CD4-positive, alpha-beta T cell treated with Interleukin-15 for 1 hour (primary cell): ENCODE measurements at regions not wholly inside any gene's neighbourhood (a gene's known extent, or its start where the extent isn't known, plus 50 kb on each side); places are given as distances from the start of the nearest gene placed in this dataset.

Experiments used
- DNase-seq: peaks from one replicate; pipeline ENCODE4 v3.0.0-alpha.2; 2020

- DNase-seq, result no peak
Observed at GRCh38 chr22:48704335-48704734, 1123.3 kb downstream of the BRD1 start.

DNA sequence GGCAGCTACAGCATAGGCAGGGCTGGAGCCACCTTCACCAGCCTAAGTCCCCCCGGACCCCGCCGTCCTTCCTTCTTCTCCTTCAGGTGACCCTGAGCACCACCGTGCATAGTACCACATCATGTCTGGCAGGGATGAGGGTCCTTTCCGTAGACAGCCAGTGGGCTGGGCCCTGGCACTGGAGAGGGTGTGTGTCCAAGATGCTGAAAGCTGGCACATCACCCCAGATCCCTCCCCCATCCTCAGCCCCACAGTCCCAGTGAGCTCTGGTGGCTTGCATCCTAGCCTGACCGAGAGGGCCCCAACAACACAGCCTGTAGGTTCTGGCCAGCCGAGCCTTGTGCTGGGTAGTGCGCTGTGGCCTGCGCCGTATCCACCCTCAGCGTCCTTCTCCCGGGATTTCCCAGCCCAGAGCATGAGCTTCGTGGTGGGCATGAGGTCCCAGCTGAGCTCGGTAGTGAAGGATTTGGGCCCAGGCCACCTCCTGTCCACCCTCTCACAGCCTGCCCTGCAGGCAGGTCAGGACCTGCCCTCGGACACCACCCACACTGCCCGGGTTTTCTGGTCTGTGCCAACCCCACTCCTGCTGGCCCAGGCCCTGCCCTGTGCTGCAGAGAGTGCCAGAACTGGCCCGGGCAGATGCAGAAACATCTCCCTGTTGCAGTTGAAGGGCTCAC, 1124.3 kb downstream of the BRD1 start:
- DNase-seq, result no peak

DNA sequence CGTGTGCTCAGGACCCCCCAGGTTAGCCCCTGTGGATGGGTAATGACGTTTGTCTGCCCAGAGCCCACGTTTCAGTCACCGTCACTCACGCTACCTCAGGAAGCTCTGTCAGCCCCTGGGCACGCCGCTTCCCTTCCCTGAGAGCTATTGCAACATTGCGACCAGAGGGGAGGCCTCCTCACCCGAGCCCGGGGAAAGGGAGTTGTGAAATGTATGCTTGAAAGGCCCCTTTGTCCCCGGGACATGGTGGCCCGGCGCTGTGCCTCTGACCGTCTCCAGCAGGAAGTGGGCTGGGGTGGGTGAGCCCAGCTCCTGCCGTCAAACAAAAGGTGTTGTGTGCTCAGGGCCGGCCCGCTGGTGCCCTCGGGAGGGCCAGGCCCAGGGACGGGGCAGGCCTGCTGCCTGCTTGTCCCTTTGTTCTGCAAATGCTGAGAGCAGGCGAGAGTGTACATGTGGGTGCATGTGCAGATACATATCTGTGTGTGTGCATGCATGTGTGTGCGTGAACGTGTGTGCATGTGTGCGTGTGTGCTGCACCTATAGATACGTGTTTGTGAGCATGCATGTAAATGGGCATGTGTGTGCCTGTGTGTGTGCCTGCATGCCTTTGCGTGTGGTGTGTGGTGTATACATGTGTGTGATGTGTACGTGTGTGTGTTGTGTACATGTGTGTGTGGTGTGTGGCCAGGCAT, 1125.0 kb downstream of the BRD1 start:
- no peak for DNase-seq

DNA sequence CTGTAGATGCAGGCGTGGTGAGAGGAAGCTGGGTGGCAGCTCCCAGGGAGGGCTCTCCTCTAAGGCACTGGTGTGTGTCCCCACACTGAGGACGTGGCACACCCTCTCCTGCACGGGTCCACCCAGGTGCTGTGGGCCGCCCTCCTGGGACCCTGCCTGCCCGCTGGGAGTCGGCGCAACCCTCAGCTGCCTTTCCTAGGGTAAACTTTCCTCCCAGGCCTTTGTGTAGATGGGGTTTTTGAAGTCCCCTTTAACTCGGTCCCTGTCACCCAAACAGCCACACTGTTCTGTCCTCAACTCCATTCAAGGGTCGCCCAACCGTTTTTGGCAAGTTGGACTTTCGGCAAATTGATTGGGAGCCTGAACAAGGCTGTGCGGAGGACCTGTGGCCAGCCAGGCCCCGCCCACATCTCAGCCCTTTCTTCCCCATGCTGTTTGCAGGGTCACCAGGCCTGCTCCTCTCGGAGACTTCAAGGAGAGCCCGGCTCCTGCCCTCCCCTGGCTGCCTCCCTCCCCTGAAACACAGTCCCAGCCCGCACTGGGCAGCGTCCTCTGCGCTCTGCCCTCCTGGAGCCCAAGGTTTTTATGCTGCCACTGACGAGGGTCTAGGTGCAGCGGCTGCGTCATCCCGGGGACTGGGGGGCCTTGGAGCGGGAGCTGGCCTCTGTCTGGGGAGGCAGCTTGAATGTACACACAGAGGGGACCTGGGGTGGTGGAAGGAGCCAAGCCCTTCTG, 1126.2 kb downstream of the BRD1 start:
- no peak for DNase-seq

GRCh38 chr22:48700566-48701295, 1126.9 kb downstream of the BRD1 start:
- no peak for DNase-seq

DNA sequence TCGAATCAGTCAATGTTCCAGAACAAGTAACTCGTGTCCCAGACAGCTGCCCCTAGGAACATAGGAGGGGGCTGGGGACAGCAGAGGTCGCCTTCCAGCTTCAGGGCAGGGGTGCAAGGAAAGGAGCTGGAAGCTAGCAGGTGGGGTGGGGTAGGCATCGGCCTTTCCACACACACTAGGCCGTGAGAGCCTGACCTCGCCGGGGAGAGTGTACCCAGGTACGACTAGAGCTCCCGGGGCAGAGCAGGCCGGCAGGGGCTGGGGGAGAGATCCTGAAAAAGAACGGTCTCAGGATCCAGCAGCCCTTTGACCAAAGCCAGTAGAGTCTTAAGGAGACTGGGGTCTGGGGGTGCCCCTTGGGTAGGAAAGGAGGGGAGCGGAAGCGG, 1127.5 kb downstream of the BRD1 start:
- DNase-seq, result no peak

DNA sequence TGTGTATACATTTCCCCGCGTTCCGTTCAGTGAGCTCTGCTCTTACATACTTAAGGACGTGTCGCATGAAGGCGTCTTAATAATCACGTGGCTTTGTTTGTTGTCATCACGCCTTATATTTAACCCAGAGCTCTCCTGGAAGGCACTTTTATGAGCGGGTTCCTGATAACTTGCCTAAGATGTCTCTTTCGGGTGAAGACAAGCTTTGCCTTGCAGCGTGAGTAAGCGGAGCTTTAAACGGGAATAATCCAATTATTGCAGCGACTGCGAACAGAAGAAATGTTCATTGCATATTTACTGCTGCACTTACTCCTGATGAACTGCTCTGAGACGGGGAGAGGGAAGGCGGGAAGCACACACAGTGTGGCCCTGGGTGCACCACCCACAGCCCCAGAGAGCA, 1128.2 kb downstream of the BRD1 start:
- DNase-seq, result no peak

DNA sequence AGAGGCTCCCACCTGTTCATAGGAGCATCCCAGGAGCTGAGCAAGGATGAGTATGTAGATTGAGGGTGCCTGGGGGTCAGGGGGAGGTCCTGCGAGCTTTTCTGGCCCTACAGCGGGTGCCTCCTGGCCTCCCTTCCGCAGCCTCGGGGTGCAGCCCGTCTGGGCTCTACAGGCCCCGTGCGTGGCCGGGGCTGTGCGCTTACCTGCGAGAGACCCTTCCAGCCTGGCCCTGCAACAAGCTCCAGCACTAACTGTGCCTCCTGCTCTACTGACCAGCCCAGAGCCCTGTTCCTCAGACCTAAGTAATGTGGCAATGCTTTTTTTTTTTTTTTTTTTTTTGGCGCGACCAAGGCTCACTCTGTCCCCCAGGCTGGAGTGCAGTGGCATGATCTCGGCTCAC, 1129.1 kb downstream of the BRD1 start:
- DNase-seq, result no peak

DNA sequence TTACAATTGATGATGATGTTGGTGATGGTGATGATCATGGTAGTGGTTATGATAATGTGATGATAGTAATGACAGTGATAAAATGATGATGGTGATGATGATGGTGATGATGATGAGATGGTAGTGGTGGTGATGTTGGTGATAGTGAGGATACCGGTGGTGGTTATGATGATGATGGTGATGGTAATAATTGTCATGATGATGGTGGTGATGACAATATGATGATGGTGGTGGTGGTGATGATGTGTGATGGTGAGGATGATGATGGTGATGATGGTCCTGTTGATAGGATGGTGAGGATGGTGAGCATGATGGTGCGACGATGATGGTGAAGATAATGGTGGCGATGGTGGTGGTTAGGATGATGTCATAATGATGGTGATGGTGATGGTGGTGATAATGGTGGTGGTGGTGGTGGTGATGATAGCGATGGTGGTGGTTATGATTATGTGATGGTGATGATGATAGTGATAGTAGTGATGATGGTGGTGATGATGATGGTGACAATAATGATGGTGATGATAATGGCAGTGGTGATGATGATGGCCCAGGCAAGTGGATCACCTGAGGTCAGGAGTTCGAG, 1129.9 kb downstream of the BRD1 start:
- no peak for DNase-seq

GRCh38 chr22:48697223-48697622, 1130.5 kb downstream of the BRD1 start:
- no peak for DNase-seq

DNA sequence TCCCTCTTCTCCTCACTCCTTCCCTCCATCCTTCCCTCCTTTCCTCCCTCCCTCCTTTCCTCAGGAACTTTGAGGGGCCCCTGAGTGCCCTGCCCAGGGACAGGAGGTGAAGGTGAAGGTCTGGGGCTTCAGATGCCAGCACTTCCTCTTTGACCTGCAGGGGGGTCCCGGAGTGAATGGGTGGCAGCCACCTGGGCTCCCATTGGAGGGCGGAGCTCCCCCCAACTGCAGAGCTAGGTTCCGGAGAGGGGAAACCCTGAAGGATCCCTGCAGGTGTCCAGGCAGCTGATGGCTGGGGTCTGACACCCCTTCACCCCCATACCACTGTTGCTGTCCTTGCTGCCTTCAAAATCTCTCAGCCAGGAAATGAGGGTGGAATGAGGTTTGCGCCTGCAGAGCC, 1131.3 kb downstream of the BRD1 start:
- DNase-seq, result no peak

GRCh38 chr22:48695731-48696305, 1131.9 kb downstream of the BRD1 start:
- no peak for DNase-seq

- DNase-seq, result no peak
Observed at GRCh38 chr22:48695251-48695650, 1132.4 kb downstream of the BRD1 start.

DNA sequence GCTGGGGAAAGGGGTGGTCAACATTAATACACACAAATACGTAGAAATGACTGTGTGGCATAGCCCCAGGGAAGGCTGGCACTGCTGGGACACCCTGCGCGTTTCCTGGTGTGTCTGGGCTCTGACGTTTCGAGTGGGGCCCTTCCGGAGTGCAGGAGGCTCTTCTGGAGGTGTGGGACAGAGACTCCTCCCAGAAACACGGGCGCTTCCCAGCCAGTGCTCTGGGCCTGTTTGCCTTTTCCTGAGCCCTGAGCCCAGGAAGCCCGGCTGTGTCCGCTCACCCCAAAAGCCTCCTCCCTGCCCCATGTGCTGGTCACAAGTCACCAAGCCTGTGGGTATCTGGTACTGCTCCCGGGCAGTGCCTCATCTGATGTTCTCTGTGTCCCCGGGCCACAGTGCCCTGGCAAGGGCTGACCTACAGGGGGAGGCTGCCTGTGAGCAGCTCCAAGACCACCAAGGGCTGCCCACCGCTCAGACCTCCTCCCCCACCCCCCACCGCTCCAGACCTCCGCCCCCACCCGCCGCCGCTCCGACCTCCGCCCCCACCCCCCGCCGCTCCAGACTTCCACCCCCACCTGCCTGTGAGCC, 1133.3 kb downstream of the BRD1 start:
- no peak for DNase-seq

DNA sequence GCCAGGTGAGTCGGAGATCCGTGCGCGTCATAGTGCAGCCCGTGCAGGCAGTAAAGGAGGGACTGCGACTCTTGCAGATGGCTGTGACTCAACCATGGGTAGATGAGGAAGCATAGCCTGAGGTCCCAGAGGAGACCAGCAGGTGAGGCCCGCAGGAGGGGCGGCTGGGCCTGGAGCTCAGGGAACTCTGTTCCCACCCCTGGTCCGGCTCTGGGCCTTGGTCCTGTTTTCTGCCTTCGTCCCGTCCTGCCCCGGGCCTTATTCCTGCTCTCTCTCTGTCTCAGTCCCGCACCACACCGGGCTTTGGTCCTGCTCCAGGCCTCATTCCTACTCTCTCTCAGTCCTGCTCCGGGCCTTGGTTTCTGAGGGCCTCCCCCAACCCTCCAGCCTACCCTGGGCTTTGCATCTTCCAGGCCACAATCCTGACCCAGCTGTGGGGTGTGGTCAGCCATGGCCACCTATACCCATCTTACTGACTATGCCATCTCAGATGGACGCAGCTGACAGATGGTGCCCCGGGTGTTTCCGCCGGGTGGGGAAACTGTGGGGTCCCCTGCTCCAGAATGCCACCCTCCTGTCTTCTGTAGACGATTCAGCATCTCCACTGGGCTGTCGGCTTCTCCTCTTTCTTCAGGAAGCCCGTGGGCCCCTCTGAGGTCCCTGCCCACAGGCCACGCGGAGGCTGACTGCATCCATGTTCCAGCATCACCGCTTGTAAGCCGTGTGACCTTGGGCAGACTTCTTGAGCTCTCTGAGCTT, 1134.1 kb downstream of the BRD1 start:
- DNase-seq, result no peak

GRCh38 chr22:48692734-48693376, 1134.8 kb downstream of the BRD1 start:
- no peak for DNase-seq

GRCh38 chr22:48691431-48691851, 1136.2 kb downstream of the BRD1 start:
- DNase-seq, result no peak

DNA sequence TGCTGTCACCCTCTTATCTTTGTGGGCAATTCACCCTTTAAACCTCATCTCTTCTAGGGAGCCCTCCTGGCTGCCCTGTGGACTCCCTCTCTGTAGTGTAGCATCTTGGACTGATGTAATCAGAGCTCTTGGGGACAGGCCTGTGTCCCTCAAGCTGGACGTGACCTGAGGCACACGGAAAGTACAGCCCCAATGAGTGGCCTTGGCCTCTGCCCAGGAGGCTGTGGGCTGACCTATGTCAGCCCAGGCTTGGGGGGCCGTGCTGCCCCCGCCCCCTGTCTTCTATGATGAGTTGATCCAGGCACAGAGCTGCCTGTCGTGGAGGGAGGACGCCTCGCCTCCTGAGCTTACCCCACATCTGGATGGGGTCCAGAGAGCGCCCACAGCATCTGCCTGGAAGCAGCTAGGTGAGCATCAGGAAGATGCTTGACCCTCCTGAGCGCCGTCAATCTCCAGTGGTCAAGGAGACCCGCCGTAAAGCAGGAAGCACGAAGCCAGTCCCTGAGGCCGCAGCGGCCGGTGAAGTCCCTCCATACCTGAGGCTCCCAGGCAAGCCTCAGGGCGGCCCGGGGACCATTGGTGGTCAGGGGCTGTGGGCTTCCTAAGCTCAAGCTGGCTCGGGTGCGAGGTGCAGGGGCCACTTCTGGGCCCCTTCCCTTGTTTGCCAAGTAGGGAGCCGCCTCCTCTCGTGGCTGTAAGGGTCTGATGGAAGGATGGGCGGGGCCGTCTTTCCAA, 1136.9 kb downstream of the BRD1 start:
- DNase-seq, result no peak

DNA sequence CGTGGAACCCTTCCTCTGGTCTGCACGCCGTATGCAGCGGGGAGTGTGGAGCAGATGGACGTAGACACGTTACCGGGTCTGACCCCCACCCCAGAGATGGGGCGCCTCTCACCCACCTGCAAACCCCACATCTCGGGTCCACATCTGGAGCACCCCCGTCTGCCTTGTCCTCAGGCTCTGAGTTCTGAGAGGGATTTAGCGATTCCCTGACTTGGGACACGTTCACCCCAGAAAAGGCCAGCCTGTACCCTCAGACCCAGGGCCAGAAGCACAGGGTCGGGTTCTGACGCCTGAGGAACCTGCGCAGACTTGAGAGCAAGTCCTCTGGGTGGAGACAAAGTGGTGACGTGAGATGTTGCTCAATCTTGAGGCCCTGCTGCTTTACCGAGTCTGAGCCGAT, 1138.5 kb downstream of the BRD1 start:
- DNase-seq, result no peak

DNA sequence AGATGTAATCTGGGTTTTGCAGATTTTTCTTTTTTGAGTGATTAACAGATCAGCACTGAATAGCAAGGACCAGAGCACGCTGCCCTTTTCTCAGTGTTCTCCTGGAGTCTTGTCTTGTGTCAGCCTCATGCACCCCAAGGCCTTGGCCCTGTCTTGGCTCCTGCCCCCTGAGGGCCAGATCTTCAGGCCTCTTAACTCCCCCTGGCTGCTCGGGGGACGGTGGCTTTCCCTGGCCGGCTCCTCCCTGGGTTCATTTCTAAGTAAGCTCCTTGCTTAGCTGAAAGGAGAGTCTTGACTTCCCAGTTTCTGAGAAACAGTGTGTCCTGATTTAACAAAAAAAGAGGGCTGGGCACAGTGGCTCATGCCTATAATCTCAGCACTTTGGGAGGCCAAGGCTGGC, 1139.3 kb downstream of the BRD1 start:
- DNase-seq, result no peak
